Uterus (tissue), 3 donors: ENCODE measurements at regions not wholly inside any gene's neighbourhood (a gene's known extent, or its start where the extent isn't known, plus 50 kb on each side); places are given as distances from the start of the nearest gene placed in this dataset.

Experiments used
- DNase-seq, 2 donors: peaks; one replicate each; pipeline ENCODE4 v3.0.0-alpha.2; 2019 to 2020
- H3K27ac ChIP-seq, 2 donors: fragments of 200-600 bp; sonication (generic); 1 replicate in 1 of 2; 2 replicates in 1 of 2; pipeline ENCODE4 v1.5.1; 2016 to 2018
- H3K27me3 ChIP-seq, 2 donors: fragments of 200-600 bp; sonication (generic); one replicate each; pipeline ENCODE4 v1.5.1; 2018 to 2019; ENCODE audit warnings: control low read depth in 1 of 2
- H3K36me3 ChIP-seq, 2 donors: fragments of 200-600 bp; sonication (generic); one replicate each; pipeline ENCODE4 v1.5.1; 2019; ENCODE audit warnings: control low read depth in 1 of 2
- H3K4me1 ChIP-seq, 2 donors: fragments of 200-600 bp; sonication (generic); one replicate each; pipeline ENCODE4 v1.5.1; 2018 to 2019; ENCODE audit warnings: control low read depth in 1 of 2
- H3K4me3 ChIP-seq, 2 donors: fragments of 200-600 bp; sonication (generic); 1 replicate in 1 of 2; 2 replicates in 1 of 2; pipeline ENCODE4 v1.5.1; 2018 to 2019; ENCODE audit warnings: mild to moderate bottlenecking in 1 of 2
- H3K9me3 ChIP-seq, 2 donors: fragments of 200-600 bp; sonication (generic); one replicate each; pipeline ENCODE4 v1.5.1; 2019; ENCODE audit warnings: control low read depth in 1 of 2
- CTCF ChIP-seq, 4 experiments: fragments of 200-600 bp in 2 of 4; fragments of 450-650 bp in 2 of 4; sonication (generic) in 2 of 4; IDR thresholded peaks; one replicate each; pipeline ENCODE4 v1.5.1; 2016 to 2019; ENCODE audit warnings: antibody characterized with exemption in 4 of 4, mild to moderate bottlenecking in 2 of 4, moderate library complexity in 1 of 4
- POLR2A ChIP-seq, 2 donors: fragments of 450-650 bp; IDR thresholded peaks; one replicate each; pipeline ENCODE4 v1.6.1; 2016; ENCODE audit warnings: antibody characterized with exemption in 2 of 2, mild to moderate bottlenecking in 1 of 2, moderate library complexity in 1 of 2
- intact Hi-C: fragments of 100-400 bp; cut with DNase I; formaldehyde crosslinking; loops from one replicate; pipeline ENCODE4 v1.15.1; 2023; ENCODE audit warnings: low total_unique reads
- donor health status: DM: yes; HTN: yes; CAD: no.

GRCh38 chr9:113775749-113776148 lies 100.4 kb upstream of the ZNF618 start:
- intact Hi-C loops = no loop called here
- DNase-seq = no peak
- no peaks in the 10 kb centered on the region for H3K27me3 ChIP-seq

DNA sequence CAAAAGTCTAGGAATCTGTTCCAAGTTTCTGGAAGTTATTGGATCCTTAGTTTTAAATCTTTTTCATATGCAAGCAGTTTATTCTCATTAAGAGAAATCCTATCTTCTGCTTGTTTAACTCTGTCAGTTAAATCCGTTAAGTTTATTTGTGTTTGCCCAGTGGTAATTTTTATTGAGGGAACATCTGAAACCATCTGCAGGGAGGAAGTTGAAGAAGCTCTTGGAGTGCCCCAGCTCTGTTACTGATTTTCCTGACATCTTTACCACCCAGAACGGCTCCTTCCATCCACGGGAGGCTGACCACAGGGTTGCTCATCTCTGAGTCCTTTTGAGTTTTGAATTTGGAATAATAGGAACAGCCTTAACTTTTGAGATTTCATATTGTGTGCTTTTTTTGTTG lies 99.9 kb upstream of the ZNF618 start:
- Histone ChIP-seq H3K27ac (no peak overlapping the region), H3K36me3 (no peaks in the 10 kb centered on the region), H3K4me1 (no peaks in the 10 kb centered on the region), H3K27me3 (no peaks in the 10 kb centered on the region), H3K4me3 (no peak overlapping the region), H3K9me3 (no peaks in the 10 kb centered on the region)
- TF ChIP-seq POLR2A (IDR thresholded peaks at IDR 0.05) = no peak
- no peak for TF ChIP-seq CTCF (IDR thresholded peaks at IDR 0.05)
- DNase-seq = no peak
- intact Hi-C loops = no loop called here

More at GRCh38 chr9:113775749-113776148, 100.4 kb upstream of the ZNF618 start:
- TF ChIP-seq POLR2A (IDR thresholded peaks at IDR 0.05) (no peak), CTCF (IDR thresholded peaks at IDR 0.05) (no peak)
- Histone ChIP-seq H3K27ac (no peak overlapping the region), H3K4me3 (no peak overlapping the region), H3K4me1 (no peaks in the 10 kb centered on the region), H3K9me3 (no peaks in the 10 kb centered on the region), H3K36me3 (no peaks in the 10 kb centered on the region)

DNA sequence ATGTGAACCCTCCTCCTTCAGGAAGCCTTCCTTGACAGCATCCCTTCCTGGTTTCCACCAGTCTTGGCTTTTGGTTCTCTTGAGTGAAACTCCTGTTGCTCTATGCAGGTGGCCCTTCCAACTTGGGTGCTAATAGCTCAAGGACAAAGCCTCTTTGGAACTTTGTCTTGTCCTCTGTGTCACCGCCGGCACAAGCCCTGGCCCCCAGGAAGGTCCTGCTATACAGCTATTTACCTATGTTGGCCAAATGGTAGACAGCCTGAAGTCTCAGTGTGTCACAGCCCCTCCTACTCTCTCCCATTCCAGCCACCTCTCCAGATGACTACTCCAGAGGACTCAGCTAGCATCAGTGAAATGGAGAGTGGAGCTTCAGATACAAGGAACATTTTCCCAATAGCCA lies 94.7 kb upstream of the ZNF618 start:
- H3K9me3 ChIP-seq = no peaks in the 10 kb centered on the region
- H3K27me3 ChIP-seq = no peaks in the 10 kb centered on the region
- no peaks in the 10 kb centered on the region for H3K4me1 ChIP-seq
- intact Hi-C loops = no loop called here
- TF ChIP-seq POLR2A (IDR thresholded peaks at IDR 0.05) (no peak), CTCF (IDR thresholded peaks at IDR 0.05) (no peak)
- no peaks in the 10 kb centered on the region for H3K36me3 ChIP-seq
- DNase-seq = no peak
- H3K27ac ChIP-seq = no peak overlapping the region
- H3K4me3 ChIP-seq = no peak overlapping the region

DNA sequence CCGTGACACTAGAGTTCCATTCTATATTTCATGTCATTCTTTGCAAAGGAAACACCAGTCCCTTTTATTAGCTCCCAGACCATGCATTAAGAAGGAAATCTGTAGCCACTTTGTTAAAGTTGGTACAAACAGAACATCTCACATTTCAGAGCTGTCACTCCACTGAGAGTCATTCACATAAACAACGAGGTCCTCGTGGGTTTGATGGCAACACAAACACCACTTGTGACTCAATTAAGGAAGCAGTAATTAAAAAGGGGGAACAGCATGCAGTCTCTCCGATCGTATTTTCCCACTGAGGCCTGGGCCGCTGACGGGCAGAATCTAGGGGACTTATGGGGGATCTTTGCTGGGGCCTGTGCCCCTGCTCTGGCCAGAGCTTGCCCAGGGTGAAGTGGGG lies 94.2 kb upstream of the ZNF618 start:
- no peak overlapping the region for H3K27ac ChIP-seq
- intact Hi-C loops = no loop called here

GRCh38 chr9:113783475-113783874 lies 92.6 kb upstream of the ZNF618 start:
- TF ChIP-seq CTCF (IDR thresholded peaks at IDR 0.05) (no peak), POLR2A (IDR thresholded peaks at IDR 0.05) (no peak)
- Histone ChIP-seq H3K4me3 (no peak overlapping the region), H3K27me3 (no peaks in the 10 kb centered on the region), H3K4me1 (no peaks in the 10 kb centered on the region), H3K9me3 (no peaks in the 10 kb centered on the region), H3K36me3 (no peaks in the 10 kb centered on the region), H3K27ac (no peak overlapping the region)
- intact Hi-C loops = no loop called here
- no peak for DNase-seq

More for the DNA sequence above, 94.2 kb upstream of the ZNF618 start:
- no peak for DNase-seq
- Histone ChIP-seq H3K4me3 (no peak overlapping the region), H3K36me3 (no peaks in the 10 kb centered on the region), H3K4me1 (no peaks in the 10 kb centered on the region), H3K9me3 (no peaks in the 10 kb centered on the region), H3K27me3 (no peaks in the 10 kb centered on the region)
- TF ChIP-seq POLR2A (IDR thresholded peaks at IDR 0.05) = no peak
- no peak for TF ChIP-seq CTCF (IDR thresholded peaks at IDR 0.05)
